RWPE2 (cell line): ENCODE measurements at regions not wholly inside any gene's neighbourhood (a gene's known extent, or its start where the extent isn't known, plus 50 kb on each side); places are given as distances from the start of the nearest gene placed in this dataset.

Source experiments
- ATAC-seq: fragments of 200-7000 bp; cut with Tn5 transposase; 3 replicates; pipeline ENCODE4 v1.9.1; 2021; ENCODE audit warnings: low read depth
- DNase-seq: peaks from one replicate; pipeline ENCODE4 v3.0.0-alpha.2; 2020; ENCODE audit warnings: low spot score
- H3K27ac ChIP-seq: fragments of 450-650 bp; 2 replicates; pipeline ENCODE4 v1.5.1; 2017; ENCODE audit warnings: mild to moderate bottlenecking; ENCODE audit not compliant: poor library complexity, severe bottlenecking
- H3K27me3 ChIP-seq: fragments of 250-450 bp; sonication (Bioruptor Pico); 2 replicates; pipeline ENCODE4 v1.5.1; 2021; ENCODE audit warnings: mild to moderate bottlenecking, moderate library complexity; ENCODE audit not compliant: insufficient read depth, poor library complexity, severe bottlenecking
- H3K36me3 ChIP-seq: fragments of 250-450 bp; sonication (Bioruptor Pico); 2 replicates; pipeline ENCODE4 v1.5.1; 2020; ENCODE audit warnings: low read depth, mild to moderate bottlenecking, moderate library complexity
- H3K4me1 ChIP-seq: fragments of 250-450 bp; sonication (Bioruptor Pico); 2 replicates; pipeline ENCODE4 v1.5.1; 2021; ENCODE audit warnings: mild to moderate bottlenecking, moderate library complexity; ENCODE audit not compliant: insufficient read depth, poor library complexity, severe bottlenecking
- H3K4me3 ChIP-seq: fragments of 250-450 bp; sonication (Bioruptor Pico); 2 replicates; pipeline ENCODE4 v1.5.1; 2021; ENCODE audit warnings: mild to moderate bottlenecking, moderate library complexity; ENCODE audit not compliant: severe bottlenecking
- H3K9me3 ChIP-seq: fragments of 250-450 bp; sonication (Bioruptor Pico); 2 replicates; pipeline ENCODE4 v1.5.1; 2021; ENCODE audit warnings: mild to moderate bottlenecking, moderate library complexity; ENCODE audit not compliant: severe bottlenecking
- CTCF ChIP-seq: fragments of 450-650 bp; IDR thresholded peaks from one replicate; pipeline ENCODE4 v1.5.1; 2017; ENCODE audit warnings: mild to moderate bottlenecking, moderate library complexity; ENCODE audit not compliant: poor library complexity, severe bottlenecking

- no peak overlapping the region for H3K4me3 ChIP-seq
- no peak for TF ChIP-seq CTCF
- no peaks in the 10 kb centered on the region for H3K4me1 ChIP-seq
- no peaks in the 10 kb centered on the region for H3K27me3 ChIP-seq
- DNase-seq (no peak), ATAC-seq (no peak)
- no peak overlapping the region for H3K27ac ChIP-seq
- H3K9me3 ChIP-seq = no peaks in the 10 kb centered on the region
- no peaks in the 10 kb centered on the region for H3K36me3 ChIP-seq
Observed at GRCh38 chr6:106829451-106829850, 145.1 kb downstream of the CD24 start.

GRCh38 chr6:106827081-106827480, 147.4 kb downstream of the CD24 start:
- ATAC-seq (no peak), DNase-seq (no peak)
- Histone ChIP-seq H3K27ac (no peak overlapping the region), H3K27me3 (no peaks in the 10 kb centered on the region), H3K9me3 (no peaks in the 10 kb centered on the region), H3K4me3 (no peak overlapping the region), H3K36me3 (no peaks in the 10 kb centered on the region), H3K4me1 (no peaks in the 10 kb centered on the region)
- no peak for TF ChIP-seq CTCF

- DNase-seq = no peak
Observed at GRCh38 chr6:106825156-106825555, 149.4 kb downstream of the CD24 start.

GRCh38 chr6:106823732-106824351, 150.7 kb downstream of the CD24 start:
- TF ChIP-seq CTCF = no peak
- Histone ChIP-seq H3K4me1 (no peaks in the 10 kb centered on the region), H3K27ac (no peak overlapping the region)

More at GRCh38 chr6:106825156-106825555, 149.4 kb downstream of the CD24 start:
- Histone ChIP-seq H3K9me3 (no peaks in the 10 kb centered on the region), H3K36me3 (no peaks in the 10 kb centered on the region), H3K4me3 (no peak overlapping the region), H3K4me1 (no peaks in the 10 kb centered on the region), H3K27me3 (no peaks in the 10 kb centered on the region), H3K27ac (no peak overlapping the region)
- ATAC-seq = no peak
- TF ChIP-seq CTCF = no peak

GRCh38 chr6:106823058-106823457, 151.5 kb downstream of the CD24 start:
- no peak for TF ChIP-seq CTCF

More at GRCh38 chr6:106823732-106824351, 150.7 kb downstream of the CD24 start:
- ATAC-seq = peak; percentile 31; the same call in 1 of the 3 replicates
- Histone ChIP-seq H3K4me3 (no peak overlapping the region), H3K36me3 (no peaks in the 10 kb centered on the region), H3K27me3 (no peaks in the 10 kb centered on the region), H3K9me3 (no peaks in the 10 kb centered on the region)
- no peak for DNase-seq

More at GRCh38 chr6:106823058-106823457, 151.5 kb downstream of the CD24 start:
- Histone ChIP-seq H3K4me1 (no peaks in the 10 kb centered on the region), H3K9me3 (no peaks in the 10 kb centered on the region), H3K27me3 (no peaks in the 10 kb centered on the region), H3K4me3 (no peak overlapping the region), H3K27ac (no peak overlapping the region), H3K36me3 (no peaks in the 10 kb centered on the region)
- no peak for ATAC-seq
- no peak for DNase-seq
